ENCODE measurements at regions not wholly inside any gene's neighbourhood (a gene's known extent, or its start where the extent isn't known, plus 50 kb on each side); places are given as distances from the start of the nearest gene placed in this dataset.

DNA sequence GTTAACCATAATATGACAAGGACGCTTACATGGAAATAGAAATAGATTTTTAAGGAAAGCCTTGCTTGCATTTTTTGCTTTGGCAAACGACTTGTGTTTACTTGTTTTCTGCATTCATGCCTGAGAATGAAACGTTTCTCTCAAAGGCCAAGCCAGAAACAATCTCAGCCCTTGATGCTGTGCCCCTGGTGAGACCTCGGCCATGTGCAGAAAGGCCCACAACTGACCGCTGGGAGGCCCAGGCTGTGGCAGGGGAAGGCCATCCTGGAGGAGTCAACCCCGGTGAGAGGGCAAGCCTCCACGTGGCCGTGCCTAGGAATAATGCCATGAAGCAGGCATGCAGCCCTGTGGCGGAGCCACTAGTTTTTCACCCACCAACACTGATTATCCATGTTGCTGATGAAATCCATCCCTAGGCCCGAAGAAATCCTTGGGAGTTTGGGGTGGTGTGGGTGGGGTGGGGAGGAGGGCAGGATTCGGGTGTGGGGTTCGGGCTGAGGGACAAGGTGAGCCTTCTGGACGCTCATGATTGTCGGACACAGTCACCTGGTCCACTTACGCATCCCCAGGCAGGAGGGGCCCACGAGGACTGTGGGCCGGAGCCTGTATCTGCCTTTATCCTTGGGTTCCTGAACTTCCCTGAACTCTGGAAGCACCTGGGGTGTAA is 107.6 kb upstream of the APCDD1 start:
- no peak for TF ChIP-seq EZH2 (IDR thresholded peaks at IDR 0.05; ENCODE audit: low read depth, unreplicated experiment)
- TF ChIP-seq, protein P1, sequence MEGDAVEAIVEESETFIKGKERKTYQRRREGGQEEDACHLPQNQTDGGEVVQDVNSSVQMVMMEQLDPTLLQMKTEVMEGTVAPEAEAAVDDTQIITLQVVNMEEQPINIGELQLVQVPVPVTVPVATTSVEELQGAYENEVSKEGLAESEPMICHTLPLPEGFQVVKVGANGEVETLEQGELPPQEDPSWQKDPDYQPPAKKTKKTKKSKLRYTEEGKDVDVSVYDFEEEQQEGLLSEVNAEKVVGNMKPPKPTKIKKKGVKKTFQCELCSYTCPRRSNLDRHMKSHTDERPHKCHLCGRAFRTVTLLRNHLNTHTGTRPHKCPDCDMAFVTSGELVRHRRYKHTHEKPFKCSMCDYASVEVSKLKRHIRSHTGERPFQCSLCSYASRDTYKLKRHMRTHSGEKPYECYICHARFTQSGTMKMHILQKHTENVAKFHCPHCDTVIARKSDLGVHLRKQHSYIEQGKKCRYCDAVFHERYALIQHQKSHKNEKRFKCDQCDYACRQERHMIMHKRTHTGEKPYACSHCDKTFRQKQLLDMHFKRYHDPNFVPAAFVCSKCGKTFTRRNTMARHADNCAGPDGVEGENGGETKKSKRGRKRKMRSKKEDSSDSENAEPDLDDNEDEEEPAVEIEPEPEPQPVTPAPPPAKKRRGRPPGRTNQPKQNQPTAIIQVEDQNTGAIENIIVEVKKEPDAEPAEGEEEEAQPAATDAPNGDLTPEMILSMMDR (conservative IDR thresholded peaks at IDR 0.05; ENCODE audit: low read depth in 2 of 2), result no peak
- no peak for TF ChIP-seq JUNB (IDR thresholded peaks at IDR 0.05; ENCODE audit: unreplicated experiment)
- TF ChIP-seq, protein P2, sequence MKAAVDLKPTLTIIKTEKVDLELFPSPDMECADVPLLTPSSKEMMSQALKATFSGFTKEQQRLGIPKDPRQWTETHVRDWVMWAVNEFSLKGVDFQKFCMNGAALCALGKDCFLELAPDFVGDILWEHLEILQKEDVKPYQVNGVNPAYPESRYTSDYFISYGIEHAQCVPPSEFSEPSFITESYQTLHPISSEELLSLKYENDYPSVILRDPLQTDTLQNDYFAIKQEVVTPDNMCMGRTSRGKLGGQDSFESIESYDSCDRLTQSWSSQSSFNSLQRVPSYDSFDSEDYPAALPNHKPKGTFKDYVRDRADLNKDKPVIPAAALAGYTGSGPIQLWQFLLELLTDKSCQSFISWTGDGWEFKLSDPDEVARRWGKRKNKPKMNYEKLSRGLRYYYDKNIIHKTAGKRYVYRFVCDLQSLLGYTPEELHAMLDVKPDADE (IDR thresholded peaks at IDR 0.05), result no peak
- no peak for TF ChIP-seq REST (IDR thresholded peaks at IDR 0.05; ENCODE audit: unreplicated experiment)
- no peak for TF ChIP-seq ZNF462 (CRISPR knock-in tag; IDR thresholded peaks at IDR 0.05)
- no peak for TF ChIP-seq POLR2AphosphoS5 (IDR thresholded peaks at IDR 0.05; ENCODE audit: low read depth)
- TF ChIP-seq ZNF114 (CRISPR knock-in tag; IDR thresholded peaks at IDR 0.05), result no peak
